ENCODE measurements at regions not wholly inside any gene's neighbourhood (a gene's known extent, or its start where the extent isn't known, plus 50 kb on each side); places are given as distances from the start of the nearest gene placed in this dataset.

DNA sequence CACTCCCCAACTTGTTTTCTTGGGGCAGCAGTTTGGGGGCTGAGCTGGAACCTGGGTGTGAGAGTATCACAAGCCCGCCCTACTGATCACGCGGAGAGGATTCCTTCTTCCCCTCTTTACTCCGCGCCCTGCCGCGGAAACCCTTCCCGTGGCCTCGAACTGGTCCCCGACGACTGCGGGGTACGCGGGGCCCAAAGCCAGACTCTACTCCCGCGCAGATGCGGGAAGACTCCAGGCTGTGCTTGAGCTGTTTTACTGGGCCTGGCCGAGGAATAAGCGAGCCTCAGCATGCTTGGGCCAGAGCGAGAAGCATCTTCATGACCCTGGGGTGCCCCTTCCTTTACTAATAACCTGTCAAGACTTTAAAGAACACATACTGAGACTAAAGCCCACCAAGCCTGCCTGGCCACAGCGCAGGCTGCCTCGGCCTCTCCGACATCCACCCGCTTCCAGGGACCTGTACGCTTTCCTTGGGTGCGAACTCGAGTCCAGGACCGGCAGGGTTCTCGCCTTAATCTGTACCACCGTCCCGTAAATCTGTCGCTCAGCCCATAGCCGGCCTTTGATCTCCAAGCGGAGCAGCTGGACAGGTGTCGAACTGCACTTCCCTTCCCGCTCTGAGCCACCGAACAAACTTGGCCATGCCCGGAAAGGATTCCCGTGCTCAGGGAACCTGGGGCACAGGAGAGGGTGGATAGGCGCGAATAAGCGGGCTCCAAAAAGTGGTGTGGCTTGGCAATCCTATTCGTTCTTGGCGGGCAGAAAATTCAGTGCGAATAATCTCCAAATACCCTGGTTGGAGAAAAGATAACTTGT is 55.0 kb upstream of the TMEM33 start:
- TF ChIP-seq, protein P1, sequence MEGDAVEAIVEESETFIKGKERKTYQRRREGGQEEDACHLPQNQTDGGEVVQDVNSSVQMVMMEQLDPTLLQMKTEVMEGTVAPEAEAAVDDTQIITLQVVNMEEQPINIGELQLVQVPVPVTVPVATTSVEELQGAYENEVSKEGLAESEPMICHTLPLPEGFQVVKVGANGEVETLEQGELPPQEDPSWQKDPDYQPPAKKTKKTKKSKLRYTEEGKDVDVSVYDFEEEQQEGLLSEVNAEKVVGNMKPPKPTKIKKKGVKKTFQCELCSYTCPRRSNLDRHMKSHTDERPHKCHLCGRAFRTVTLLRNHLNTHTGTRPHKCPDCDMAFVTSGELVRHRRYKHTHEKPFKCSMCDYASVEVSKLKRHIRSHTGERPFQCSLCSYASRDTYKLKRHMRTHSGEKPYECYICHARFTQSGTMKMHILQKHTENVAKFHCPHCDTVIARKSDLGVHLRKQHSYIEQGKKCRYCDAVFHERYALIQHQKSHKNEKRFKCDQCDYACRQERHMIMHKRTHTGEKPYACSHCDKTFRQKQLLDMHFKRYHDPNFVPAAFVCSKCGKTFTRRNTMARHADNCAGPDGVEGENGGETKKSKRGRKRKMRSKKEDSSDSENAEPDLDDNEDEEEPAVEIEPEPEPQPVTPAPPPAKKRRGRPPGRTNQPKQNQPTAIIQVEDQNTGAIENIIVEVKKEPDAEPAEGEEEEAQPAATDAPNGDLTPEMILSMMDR (IDR thresholded peaks at IDR 0.05) = no peak
- TF ChIP-seq POLR2A (IDR thresholded peaks at IDR 0.05) = no peak
- intact Hi-C loops (cut with DNase I; ENCODE audit: low total_unique reads) = loop anchor here (10.0 kb wide), 1 partner anchor 185 kb away; no protein-coding TSS in a partner anchor
- 8 to 9% methylated on average over 39 to 40 of the region's 45 CpGs for WGBS, 2 donors
- DNase-seq (ENCODE audit: low spot score in 2 of 2) = no peak
- no peak overlapping the region for H3K4me3 ChIP-seq (ENCODE audit: low read depth, poor library complexity, severe bottlenecking)

DNA sequence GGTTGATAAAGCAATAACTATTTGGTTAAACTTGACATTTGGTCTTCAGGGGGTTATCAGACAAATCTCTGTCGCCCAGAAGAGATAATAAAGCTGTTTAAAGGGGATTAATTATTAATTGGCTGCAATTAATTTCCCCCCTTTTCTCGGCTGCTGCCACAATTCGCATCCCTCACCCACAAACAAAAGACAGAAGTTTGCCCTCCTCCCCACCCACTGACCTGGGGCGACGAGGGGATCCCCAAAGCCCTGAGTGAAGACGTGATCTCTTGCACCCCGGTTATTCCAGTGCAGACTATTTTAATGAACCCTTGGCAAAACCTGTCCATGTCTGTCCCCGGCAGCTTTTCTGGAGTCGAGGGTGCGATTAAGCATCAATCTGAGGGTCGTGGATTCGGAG is 55.7 kb upstream of the TMEM33 start:
- 7 to 11% methylated on average over 12 of the region's 12 CpGs for WGBS, 2 donors
- H3K4me3 ChIP-seq (ENCODE audit: low read depth, poor library complexity, severe bottlenecking) = no peak overlapping the region
- DNase-seq (ENCODE audit: low spot score in 2 of 2) = no peak
- intact Hi-C loops (cut with DNase I; ENCODE audit: low total_unique reads) = no loop called here
- TF ChIP-seq, protein P1 (IDR thresholded peaks at IDR 0.05) = no peak
- TF ChIP-seq POLR2A (IDR thresholded peaks at IDR 0.05) = no peak

DNA sequence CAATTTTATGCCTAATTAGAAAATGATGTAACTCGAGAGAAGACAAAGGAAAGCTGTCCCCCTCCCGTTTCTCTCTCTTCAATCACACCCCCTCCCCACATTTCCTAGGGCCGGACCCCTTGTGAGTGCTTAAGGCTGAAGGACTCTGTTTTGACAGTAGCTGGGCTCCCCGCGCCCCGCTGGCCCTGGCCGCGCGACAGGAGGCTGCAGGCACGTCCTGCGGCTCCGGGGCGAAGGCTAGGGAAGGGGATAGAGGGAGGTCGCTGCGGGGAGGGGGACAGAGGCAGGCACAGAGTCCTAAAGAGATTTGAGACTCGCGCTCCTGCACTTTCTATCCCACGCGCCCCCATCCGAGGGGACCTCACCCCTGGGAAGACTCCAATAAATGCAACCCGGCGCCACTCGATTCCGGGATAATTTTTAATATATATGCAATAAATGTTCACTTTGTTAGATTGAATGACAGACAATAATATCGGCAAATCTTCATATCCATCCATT is 56.2 kb upstream of the TMEM33 start:
- WGBS, 2 donors = 10 to 12% methylated on average over 25 of the region's 25 CpGs
- no peak for TF ChIP-seq POLR2A (IDR thresholded peaks at IDR 0.05)
- TF ChIP-seq, protein P1 (IDR thresholded peaks at IDR 0.05) = no peak
- H3K4me3 ChIP-seq (ENCODE audit: low read depth, poor library complexity, severe bottlenecking) = no peak overlapping the region
- DNase-seq (ENCODE audit: low spot score in 2 of 2) = no peak
- intact Hi-C loops (cut with DNase I; ENCODE audit: low total_unique reads) = no loop called here

DNA sequence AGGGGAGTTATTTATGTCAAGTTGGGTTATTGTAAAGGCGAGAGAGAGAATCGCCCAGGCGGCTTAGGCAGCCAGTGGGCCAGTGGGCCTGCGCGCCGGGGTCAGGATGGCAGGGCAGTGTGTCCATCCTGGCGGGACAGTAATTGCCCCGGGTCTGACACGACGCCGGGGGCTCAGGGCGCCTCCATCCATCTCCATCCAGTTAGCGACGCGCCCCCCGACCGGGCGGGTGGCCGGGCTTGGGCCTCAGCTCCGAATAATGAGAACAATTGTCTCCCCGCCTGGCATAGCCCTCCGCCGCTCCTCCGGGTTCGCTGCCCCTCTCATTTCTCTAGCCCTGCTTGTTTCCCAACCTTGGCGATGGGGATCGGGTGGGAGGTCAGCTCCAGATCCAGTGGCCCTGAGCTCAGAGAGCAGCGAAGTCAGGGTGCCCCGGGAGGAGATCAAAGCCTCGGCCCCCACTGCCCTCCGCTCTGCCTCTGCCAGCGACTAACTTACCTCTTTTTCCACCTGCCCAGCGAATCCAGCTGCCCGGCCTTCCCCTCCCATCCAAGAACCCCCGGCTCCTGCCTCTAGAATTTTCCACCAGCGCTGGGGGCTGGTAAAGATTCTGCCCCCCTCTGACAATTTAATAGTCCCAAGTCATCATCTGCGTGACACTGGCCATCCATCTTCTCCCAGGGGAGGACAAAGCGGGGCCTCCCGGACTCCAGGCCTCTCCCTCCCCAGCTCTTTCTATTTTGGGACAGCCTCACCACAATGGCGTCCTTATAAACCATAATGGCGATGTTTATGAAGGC is 56.9 kb upstream of the TMEM33 start:
- no peak for DNase-seq (ENCODE audit: low spot score in 2 of 2)
- H3K4me3 ChIP-seq (ENCODE audit: low read depth, poor library complexity, severe bottlenecking) = no peak overlapping the region
- WGBS, 2 donors = 18 to 21% methylated on average over 36 to 41 of the region's 41 CpGs
- no peak for TF ChIP-seq POLR2A (IDR thresholded peaks at IDR 0.05)
- TF ChIP-seq, protein P1 (IDR thresholded peaks at IDR 0.05) = no peak
- intact Hi-C loops (cut with DNase I; ENCODE audit: low total_unique reads) = no loop called here

DNA sequence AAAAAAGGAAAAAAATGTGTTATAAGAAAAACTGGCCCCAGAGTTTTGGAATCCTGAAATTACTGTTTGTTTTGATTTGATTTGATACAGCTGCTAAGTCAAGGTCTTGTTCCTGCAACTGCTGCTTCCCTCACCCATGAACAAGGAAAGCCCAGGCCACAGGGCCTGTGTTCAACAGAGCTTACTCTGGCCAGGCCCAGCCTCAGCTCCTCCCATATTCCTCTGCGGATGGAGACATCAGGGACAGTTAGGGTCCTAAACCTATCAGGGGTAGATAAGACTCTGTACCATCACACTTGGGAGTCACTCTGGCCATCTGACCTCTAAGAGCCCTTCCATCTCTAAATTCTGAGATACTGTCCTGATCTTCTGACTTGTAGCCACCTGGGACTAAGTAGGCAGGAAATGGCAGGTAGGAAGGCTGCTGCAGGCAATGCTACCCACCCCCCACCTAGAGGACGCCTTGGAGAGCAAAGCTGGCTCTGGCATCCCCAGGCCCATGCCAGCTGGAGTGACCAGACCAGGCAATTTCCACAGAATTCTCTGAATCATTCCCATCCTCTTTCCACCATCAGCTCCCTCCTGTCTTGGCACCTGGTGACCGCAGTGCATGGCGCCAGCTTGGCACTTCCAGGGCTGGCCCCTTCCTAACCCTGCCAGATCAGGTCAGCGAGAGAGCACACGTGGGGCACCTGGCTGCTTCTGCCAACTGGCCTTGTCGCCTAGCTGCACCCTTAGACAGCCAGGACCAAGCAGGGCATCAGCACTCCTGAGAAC is 58.0 kb upstream of the TMEM33 start:
- no peak for DNase-seq (ENCODE audit: low spot score in 2 of 2)
- intact Hi-C loops (cut with DNase I; ENCODE audit: low total_unique reads) = no loop called here
- no peak overlapping the region for H3K4me3 ChIP-seq (ENCODE audit: low read depth, poor library complexity, severe bottlenecking)
- WGBS, 2 donors = 57 to 72% methylated on average over 7 of the region's 7 CpGs
- TF ChIP-seq POLR2A (IDR thresholded peaks at IDR 0.05) = no peak
- TF ChIP-seq, protein P1 (IDR thresholded peaks at IDR 0.05) = no peak
